Glutamatergic neuron (in vitro differentiated cells): ENCODE measurements at regions not wholly inside any gene's neighbourhood (a gene's known extent, or its start where the extent isn't known, plus 50 kb on each side); places are given as distances from the start of the nearest gene placed in this dataset.

Experiments used
- DNase-seq: peaks from one replicate; pipeline ENCODE4 v3.0.0; 2022
- H3K27ac Mint-ChIP-seq: one replicate; pipeline ENCODE4 v1.8.0; 2020; ENCODE audit warnings: mild to moderate bottlenecking, mixed read lengths, inconsistent platforms; ENCODE audit not compliant: unreplicated experiment
- H3K27me3 Mint-ChIP-seq: one replicate; pipeline ENCODE4 v1.8.0; 2020; ENCODE audit warnings: mild to moderate bottlenecking, moderate library complexity, mixed read lengths, inconsistent platforms; ENCODE audit not compliant: unreplicated experiment
- H3K36me3 Mint-ChIP-seq: one replicate; pipeline ENCODE4 v1.8.0; 2020; ENCODE audit warnings: mild to moderate bottlenecking, mixed read lengths, inconsistent platforms; ENCODE audit not compliant: unreplicated experiment
- H3K4me1 Mint-ChIP-seq: one replicate; pipeline ENCODE4 v1.8.0; 2020; ENCODE audit warnings: mild to moderate bottlenecking, low read depth, mixed read lengths, inconsistent platforms; ENCODE audit not compliant: unreplicated experiment
- H3K4me3 Mint-ChIP-seq: one replicate; pipeline ENCODE4 v1.8.0; 2020; ENCODE audit warnings: mild to moderate bottlenecking, mixed read lengths, inconsistent platforms; ENCODE audit not compliant: unreplicated experiment
- H3K9me3 Mint-ChIP-seq: one replicate; pipeline ENCODE4 v1.8.0; 2020; ENCODE audit warnings: mild to moderate bottlenecking, moderate library complexity, mixed read lengths, inconsistent platforms; ENCODE audit not compliant: unreplicated experiment
- TF ChIP-seq, protein P1 (sequence below): fragments of 200-600 bp; sonication (generic); IDR thresholded peaks from one replicate; pipeline ENCODE4 v1.5.0; 2021; ENCODE audit not compliant: partially characterized antibody, unreplicated experiment

DNA sequence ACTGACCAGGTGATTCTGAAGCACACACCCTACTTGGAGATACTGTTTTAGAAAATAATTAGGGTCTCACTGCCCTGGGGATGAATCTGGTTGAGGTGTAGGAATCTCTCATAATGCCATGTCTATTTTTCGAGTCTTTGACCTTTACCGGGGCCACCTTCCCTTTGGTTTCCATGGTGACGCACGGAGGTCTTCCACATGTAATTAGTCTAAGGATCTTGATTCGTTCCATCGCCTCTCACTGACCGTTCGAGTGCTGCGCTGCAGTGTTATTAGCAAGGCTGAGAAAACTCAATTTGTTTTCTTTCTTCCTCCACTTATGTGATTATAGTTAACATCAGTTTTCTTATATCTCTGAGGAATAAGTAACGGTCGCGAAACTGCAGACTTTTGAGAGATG lies 144.3 kb upstream of the SPACA1 start:
- Mint-ChIP-seq H3K27me3 (no peaks in the 10 kb centered on the region), H3K9me3 (peaks cover 9% of the 10 kb centered on the region), H3K27ac (peak overlapping the region; percentile 19), H3K36me3 (no peaks in the 10 kb centered on the region), H3K4me1 (peaks cover 47% of the 10 kb centered on the region), H3K4me3 (no peak overlapping the region)
- TF ChIP-seq, protein P1, sequence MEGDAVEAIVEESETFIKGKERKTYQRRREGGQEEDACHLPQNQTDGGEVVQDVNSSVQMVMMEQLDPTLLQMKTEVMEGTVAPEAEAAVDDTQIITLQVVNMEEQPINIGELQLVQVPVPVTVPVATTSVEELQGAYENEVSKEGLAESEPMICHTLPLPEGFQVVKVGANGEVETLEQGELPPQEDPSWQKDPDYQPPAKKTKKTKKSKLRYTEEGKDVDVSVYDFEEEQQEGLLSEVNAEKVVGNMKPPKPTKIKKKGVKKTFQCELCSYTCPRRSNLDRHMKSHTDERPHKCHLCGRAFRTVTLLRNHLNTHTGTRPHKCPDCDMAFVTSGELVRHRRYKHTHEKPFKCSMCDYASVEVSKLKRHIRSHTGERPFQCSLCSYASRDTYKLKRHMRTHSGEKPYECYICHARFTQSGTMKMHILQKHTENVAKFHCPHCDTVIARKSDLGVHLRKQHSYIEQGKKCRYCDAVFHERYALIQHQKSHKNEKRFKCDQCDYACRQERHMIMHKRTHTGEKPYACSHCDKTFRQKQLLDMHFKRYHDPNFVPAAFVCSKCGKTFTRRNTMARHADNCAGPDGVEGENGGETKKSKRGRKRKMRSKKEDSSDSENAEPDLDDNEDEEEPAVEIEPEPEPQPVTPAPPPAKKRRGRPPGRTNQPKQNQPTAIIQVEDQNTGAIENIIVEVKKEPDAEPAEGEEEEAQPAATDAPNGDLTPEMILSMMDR, result no peak
- no peak for DNase-seq

DNA sequence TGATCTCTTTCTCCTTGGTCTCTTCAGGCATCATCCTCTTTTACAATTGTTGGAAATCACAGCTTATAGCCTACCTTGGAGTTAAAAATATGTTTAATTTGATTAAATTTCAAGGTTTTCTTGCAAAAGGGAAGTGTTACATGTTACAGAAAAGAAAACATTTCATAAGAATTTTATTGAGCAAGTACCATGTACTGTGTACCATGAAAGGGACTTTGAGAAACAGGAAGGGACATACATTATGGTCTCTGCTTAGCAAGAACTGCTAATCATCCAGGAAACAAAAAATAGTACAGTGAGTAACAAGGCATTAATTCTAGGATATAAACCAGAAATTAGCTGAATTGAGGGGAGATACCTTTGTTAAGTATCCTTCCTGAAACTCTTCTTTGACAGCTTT lies 145.3 kb upstream of the SPACA1 start:
- H3K27me3 Mint-ChIP-seq, result no peaks in the 10 kb centered on the region
- H3K27ac Mint-ChIP-seq, result peak overlapping the region; percentile 53
- no peaks in the 10 kb centered on the region for H3K36me3 Mint-ChIP-seq
- H3K4me1 Mint-ChIP-seq, result peaks cover 46% of the 10 kb centered on the region
- DNase-seq, result no peak
- TF ChIP-seq, protein P1, result no peak
- peaks cover 9% of the 10 kb centered on the region for H3K9me3 Mint-ChIP-seq
- no peak overlapping the region for H3K4me3 Mint-ChIP-seq

DNA sequence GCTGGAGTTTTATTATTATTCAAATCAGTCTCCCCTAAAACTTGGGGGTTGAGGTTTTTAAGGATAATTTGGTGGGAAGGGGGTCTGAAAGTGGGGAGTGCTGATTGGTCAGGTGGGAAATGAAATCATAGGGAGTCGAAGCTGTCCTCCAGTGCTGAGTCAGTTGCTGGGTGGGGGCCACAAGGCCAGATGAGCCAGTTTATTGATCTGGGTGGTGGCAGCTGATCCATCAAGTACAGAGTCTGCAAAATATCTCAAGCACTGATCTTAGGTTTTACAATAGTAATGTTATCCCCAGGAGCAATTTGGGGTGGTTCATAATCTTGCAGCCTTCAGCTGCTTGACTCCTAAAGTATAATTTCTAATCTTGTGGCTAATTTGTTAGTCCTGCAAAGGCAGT lies 146.0 kb upstream of the SPACA1 start:
- peak overlapping the region; percentile 30 for H3K27ac Mint-ChIP-seq
- TF ChIP-seq, protein P1, result no peak
- peaks cover 9% of the 10 kb centered on the region for H3K9me3 Mint-ChIP-seq
- H3K27me3 Mint-ChIP-seq, result no peaks in the 10 kb centered on the region
- peaks cover 41% of the 10 kb centered on the region for H3K4me1 Mint-ChIP-seq
- DNase-seq, result no peak
- H3K36me3 Mint-ChIP-seq, result no peaks in the 10 kb centered on the region
- H3K4me3 Mint-ChIP-seq, result peak overlapping the region; percentile 1

DNA sequence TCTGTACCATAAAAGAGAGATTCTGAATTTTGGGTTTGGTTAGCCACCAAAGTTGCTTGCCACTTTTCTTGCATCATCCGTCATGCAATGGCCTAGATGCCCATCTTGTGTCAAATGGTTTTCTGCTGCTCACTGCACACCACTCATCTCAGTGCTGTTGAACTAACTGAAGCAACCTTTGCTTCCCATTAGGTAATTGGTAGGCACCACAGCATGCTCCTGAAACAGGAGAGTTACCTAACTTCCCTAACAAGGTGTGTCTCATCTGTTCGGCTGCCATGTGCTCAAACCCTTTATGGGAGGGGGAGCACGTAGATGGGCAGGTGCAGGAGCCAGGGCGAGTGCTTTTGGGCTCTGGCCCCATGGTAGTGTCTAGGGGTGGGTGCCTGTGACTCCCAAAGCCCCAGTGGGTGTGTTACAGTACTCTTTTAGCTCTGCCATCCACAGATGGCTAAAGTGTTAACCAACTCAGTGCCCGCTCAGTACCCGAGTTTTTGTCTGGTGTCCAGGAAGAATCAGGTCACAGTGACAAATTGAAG lies 147.4 kb upstream of the SPACA1 start:
- H3K27ac Mint-ChIP-seq, result no peak overlapping the region
- H3K36me3 Mint-ChIP-seq, result no peaks in the 10 kb centered on the region
- no peak for DNase-seq
- no peaks in the 10 kb centered on the region for H3K27me3 Mint-ChIP-seq
- peaks cover 32% of the 10 kb centered on the region for H3K4me1 Mint-ChIP-seq
- no peak overlapping the region for H3K4me3 Mint-ChIP-seq
- peaks cover 6% of the 10 kb centered on the region for H3K9me3 Mint-ChIP-seq
- TF ChIP-seq, protein P1, result no peak

DNA sequence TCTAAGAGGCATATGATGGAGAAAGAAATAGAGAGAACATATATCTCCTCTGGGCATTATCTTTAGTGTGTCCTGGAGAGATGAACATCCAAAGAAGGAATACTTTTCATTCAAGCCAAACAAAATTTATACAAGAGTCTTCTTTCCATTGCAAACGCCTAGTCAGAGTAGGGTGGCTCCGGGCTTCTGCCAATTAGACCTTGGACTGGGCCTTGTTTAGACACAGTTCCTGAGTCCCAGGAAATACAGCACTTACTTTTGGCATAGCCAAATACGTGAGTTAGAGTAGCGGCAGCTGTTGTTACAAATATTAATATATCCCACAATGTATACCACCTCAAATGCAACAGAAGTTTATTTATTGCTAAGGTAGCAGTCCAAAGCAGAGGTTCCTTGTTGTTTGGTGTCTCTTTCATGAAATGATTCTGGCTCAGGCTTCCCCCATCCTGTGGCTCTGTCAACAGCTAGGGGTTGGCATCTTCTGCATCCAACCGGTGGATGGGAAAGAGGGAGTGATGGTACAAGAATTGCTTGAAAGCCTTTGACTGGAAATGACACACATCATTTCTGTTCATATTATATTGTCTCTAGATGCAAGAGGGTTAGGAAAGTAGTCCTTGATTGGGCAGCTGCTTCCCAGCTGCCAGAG lies 148.0 kb upstream of the SPACA1 start:
- H3K9me3 Mint-ChIP-seq, result peaks cover 6% of the 10 kb centered on the region
- TF ChIP-seq, protein P1, result no peak
- no peaks in the 10 kb centered on the region for H3K27me3 Mint-ChIP-seq
- no peak for DNase-seq
- H3K4me3 Mint-ChIP-seq, result no peak overlapping the region
- no peaks in the 10 kb centered on the region for H3K36me3 Mint-ChIP-seq
- H3K27ac Mint-ChIP-seq, result peak overlapping the region; percentile 11
- H3K4me1 Mint-ChIP-seq, result peaks cover 27% of the 10 kb centered on the region
